Activated naive CD4-positive, alpha-beta T cell treated with anti-CD3 and anti-CD28 coated beads, Interleukin-2, amount 50 U/mL, for 16 hours (primary cell): ENCODE measurements at regions not wholly inside any gene's neighbourhood (a gene's known extent, or its start where the extent isn't known, plus 50 kb on each side); places are given as distances from the start of the nearest gene placed in this dataset.

Experiments
- DNase-seq: peaks from one replicate; pipeline ENCODE4 v3.0.0-alpha.2; 2020

DNA sequence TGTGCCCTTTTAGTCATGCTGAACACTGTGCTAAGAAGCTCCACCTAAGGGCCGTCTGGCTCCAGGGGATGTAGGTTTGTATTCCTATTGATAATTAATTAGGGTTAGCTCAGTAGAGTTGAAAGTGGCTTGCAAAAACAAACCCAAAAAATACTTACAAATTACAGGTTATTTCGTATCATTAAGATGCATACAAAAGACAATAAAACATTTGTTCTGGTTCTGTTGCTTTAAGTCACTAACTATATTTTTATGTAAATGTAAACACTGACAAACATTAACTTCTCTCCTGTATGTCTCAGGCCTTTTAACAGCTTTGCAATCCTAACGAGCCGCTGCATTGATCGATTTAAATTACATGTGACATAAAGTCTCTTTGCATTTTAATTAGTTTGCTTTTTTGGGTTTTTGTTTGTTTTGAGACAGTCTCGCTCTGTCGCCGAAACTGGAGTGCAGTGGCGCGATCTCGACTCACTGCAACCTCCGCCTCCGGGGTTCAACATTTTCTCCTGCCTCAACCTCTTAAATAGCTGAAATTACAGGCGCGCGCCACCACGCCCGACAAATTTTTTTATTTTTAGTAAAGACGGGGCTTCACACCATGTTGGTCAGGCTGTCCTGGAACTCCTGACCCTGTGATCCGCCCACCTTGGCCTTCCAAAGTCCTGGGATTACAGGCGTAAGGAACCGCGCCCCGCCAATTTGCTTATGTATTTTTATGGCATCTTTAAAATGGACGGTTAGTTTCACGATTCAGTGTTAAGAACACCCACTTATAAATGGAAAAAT lies 110.9 kb downstream of the HFE start:
- peak; percentile 26 for DNase-seq

GRCh38 chr6:26198722-26199056 lies 111.5 kb downstream of the HFE start:
- DNase-seq, result no peak

- DNase-seq, result peak; percentile 56
Observed at GRCh38 chr6:26199057-26199772, 112.0 kb downstream of the HFE start.

DNA sequence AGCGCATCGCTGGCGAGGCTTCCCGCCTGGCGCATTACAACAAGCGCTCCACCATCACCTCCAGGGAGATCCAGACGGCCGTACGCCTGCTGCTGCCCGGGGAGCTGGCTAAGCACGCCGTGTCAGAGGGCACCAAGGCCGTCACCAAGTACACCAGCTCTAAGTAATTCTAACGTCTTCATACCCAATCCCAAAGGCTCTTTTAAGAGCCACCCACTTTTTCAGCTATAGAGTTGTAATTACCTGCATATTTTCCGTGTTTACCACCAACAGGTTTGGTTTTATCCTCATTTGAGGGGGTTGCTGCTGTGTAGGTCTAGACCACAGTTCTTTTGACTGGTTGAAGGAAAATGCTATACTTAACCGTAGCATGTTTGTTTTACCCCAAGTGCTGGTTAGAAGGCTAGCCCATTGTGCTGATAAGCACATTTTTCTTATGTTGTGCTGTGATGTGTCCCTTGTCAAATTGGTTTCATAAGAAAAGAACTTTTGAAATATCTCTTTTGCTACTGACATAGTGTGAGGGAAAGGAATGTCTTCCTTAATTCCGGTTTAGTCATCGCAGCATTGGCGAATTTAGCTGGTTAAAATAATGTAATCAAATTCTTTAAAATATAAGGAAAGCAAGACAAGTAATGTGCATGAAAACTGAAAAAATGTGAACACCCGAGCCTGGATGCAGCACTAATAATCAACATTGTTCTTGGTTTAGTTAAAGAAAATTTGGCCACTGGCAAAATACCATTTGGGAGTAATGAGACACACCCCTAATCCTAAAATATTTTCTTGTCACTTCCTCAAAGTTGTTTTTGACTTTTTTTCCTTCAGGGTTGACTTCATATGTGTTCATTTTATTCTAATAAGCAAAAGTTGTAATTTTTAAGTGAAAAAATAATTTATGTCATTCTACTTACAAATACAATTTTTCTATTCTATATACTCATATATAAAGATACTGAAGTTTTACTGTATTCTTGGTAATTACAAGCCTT lies 112.8 kb downstream of the HFE start:
- no peak for DNase-seq

- no peak for DNase-seq
Observed at GRCh38 chr6:26200918-26201721, 113.9 kb downstream of the HFE start.

DNA sequence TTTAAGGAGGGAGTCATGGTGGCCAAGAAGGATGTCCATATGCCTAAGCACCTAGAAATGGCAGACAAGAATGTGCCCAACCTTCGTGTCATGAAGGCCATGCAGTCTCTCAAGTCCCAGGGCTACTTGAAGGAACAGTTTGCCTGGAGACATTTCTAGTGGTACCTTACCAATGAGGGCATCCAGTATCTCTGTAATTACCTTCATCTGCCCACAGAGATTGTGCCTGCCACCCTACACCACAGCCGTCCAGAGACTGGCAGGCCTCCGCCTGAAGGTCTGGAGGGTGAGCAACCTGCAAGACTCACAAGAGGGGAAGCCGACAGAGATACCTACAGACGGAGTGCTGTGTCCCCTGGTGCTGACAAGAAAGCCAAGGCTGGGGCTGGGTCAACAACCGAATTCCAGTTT lies 115.0 kb downstream of the HFE start:
- no peak for DNase-seq

DNA sequence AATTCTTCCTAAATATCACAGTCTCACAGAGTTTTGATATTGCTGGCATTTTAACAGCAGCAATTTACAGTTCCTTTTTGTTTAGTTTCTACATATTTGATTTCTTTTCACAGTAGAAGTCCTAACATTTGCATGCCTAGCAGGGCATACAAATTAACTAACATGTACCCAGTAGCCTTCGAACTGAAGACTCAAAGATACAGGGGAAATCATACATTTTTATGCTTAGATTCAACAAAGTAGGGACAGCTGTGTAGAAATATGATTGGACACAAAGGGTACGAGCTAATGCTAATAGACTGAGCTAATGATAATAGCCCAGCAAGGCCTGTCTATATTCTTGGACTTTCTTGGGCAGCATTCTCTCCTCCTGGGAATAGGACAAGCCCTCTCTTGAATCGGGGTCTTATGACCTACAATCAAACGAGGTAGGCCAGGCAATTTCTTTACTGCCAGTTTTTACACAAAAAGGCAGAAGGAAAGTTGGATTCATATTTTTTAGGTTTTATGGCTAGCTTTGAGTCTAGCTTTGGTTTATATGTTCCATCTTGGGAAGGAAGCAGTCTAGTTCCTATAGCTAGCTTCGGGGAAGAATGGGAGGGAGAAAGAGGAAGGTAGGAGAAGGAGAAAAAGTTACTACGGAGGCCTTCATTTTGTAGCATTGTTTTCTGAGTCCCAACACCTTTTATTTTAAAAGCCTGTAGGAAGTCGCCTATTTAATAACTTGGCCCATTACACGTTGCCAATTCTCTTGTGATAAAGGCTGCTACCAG lies 115.8 kb downstream of the HFE start:
- DNase-seq, result no peak

DNA sequence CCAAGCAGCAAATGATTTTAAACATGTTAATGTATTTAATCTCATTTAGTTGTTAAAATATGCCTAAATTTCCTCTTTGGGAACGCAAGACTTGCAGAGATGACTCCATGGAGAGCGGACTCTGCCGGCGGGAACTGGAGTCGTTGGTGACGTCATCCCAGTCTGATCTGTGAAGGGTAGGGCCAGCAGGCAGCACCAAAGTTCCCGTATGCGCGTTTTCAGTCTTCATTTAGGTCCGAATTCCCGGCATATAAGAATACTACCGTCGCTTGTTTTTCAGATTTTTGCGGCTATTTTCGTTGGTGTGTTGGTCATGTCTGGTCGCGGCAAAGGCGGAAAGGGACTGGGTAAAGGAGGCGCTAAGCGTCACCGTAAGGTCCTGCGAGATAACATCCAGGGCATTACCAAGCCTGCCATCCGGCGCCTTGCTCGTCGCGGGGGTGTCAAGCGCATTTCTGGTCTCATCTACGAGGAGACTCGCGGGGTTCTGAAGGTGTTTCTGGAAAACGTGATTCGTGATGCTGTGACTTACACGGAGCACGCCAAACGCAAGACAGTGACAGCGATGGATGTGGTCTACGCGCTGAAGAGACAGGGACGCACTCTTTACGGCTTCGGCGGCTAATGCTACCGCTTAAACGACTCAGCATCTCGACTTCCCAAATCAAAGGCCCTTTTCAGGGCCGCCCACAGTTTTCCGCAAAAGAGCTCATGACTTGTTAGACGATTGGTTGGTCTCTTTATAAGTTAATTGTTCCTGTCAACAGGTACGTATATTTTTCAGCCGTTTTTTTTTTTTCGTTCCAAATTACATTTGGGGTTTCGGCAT lies 117.3 kb downstream of the HFE start:
- peak; percentile 78 for DNase-seq

DNA sequence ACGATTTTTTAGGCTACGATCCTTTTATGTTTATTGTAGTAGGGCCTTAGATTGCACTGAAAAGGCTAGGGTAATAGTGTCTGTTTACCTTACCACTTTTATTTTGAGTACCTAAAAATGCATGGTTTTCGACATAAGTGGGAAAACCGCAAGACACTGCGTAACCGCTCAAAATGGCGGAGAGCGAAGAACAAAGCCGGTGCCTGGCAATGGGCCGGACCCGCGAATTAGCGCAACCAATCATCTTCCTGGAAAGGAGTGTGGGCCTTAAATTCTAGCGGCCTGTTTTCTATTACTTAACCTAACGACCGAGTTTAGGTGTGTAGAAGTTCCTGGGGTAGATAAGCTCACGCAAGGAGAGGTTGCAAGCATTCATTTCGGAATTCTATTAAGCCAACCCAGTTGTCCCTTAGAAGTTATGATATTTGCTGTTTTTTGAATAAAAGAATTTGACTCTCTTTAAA lies 118.0 kb downstream of the HFE start:
- peak; percentile 74 for DNase-seq

- no peak for DNase-seq
Observed at GRCh38 chr6:26205625-26206574, 118.7 kb downstream of the HFE start.

GRCh38 chr6:26206868-26207801 lies 119.9 kb downstream of the HFE start:
- no peak for DNase-seq

- DNase-seq, result no peak
Observed at GRCh38 chr6:26211963-26212362, 124.7 kb downstream of the HFE start.

DNA sequence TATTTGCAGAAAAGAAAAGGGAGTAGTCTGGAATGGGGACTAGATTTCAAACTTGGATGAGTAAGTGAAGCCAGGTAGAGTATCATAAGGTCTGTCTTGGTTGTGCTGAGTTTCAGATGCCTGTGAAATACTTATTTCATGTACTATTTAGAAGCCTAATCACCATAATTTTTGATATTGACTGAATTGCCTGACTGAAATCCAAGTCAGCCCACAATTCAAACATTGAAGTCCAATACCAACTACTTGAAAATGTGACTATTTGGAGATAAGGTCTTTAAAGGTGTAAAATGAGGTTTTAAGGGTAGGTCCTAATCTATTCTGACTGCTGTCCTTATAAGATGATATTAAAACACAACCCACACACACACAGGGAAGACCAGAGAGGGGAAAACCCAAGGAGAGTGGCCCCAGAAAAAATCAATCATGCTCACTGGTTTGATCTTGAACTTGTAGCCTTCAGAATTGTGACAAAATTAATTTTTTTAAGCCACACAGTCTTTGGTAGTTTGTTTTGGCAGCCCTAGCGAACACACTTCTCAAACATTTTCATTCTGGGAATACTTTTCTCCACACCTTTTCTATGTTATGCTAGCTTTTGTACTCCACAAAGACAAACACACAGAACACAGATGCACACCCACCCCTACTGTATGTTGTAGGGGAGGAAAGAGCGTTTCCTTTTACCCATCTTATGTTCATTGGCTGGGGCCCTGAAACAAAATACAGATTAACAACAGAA lies 126.3 kb downstream of the HFE start:
- no peak for DNase-seq

- no peak for DNase-seq
Observed at GRCh38 chr6:26214803-26215584, 127.8 kb downstream of the HFE start.

DNA sequence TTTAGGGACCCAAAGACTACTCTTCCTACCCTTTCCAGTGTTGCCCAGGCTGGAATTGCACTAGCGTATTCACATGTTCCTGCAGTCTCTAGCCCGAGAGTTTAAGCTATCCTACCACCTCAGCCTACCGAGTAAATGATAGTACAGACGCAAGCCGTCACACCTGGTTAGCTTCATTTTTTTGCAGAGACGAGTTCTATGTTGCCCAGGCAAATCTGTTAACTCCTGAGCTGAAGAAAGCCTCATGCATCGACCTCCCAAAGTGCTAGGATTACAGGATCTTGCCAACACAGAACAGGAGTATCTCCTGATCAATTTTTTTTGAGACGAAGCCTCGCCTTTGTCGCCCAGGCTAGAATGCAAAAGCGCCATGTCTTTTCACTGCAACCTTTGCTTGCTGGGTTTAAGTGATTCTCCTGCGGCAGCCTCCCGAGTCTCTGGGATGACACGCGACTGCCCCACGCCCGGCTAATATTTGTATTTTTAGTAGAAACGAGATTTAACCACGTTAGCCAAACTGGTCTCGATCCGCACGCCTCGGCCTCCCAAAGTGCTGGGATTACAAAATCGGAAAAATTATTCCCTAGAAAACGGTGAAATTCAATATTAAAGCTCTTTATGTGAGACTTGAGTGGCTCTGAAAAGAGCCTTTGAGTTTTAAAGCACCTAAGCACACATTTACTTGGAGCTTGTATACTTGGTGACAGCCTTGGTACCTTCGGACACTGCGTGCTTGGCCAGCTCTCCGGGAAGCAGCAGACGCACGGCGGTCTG lies 128.5 kb downstream of the HFE start:
- DNase-seq, result no peak
